GM18858 (cell line): ENCODE measurements at regions not wholly inside any gene's neighbourhood (a gene's known extent, or its start where the extent isn't known, plus 50 kb on each side); places are given as distances from the start of the nearest gene placed in this dataset.

Experiments
- ATAC-seq: cut with Tn5 transposase; IDR thresholded peaks from one replicate; pipeline ENCODE4 v1.9.1; 2021; ENCODE audit not compliant: unreplicated experiment

DNA sequence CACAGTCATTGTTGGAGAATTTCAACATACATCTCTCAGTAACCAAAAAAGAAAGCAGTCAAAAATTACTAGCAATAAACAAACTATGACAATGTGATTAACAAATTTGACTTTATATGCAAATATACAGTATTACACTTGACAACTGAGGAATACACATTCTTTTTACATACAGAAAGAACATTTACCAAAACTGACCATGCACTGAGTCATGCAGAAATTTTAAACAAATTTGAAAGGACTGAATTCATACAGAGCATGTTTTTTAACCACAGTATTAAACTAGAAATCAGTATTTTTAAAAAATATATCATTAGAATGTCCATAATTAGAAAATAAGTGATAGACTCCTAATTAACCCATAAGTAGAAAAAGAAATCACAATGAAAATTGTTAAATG, 420.1 kb downstream of the TBC1D4 start:
- no peak for ATAC-seq

GRCh38 chr13:75055296-75055695, 426.7 kb downstream of the TBC1D4 start:
- ATAC-seq, result peak; percentile 88

- no peak for ATAC-seq
Observed at GRCh38 chr13:75052616-75053015, 429.4 kb downstream of the TBC1D4 start.

- ATAC-seq, result no peak
Observed at GRCh38 chr13:75050419-75051046, 431.4 kb downstream of the TBC1D4 start.

- no peak for ATAC-seq
Observed at GRCh38 chr13:75049735-75050335, 432.1 kb downstream of the TBC1D4 start.

DNA sequence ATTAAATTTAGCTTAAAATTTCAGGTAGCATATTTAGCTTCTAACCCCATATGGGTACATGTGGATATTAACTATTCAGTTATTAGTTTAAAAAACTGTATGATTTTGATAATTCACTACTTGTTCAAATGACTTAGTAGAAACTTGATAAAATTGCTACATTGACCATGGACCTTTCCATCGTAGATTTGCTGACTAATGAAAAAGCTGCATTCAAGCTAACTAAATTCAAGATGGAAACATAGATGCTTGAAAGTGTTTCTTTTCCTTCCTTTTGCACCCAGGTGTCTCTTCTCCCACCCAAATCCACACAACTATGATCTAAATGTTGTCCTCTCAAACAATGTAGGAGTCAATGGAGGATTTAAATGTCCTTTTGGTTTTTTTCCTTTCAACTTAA, 439.2 kb downstream of the TBC1D4 start:
- no peak for ATAC-seq

GRCh38 chr13:75038393-75039113, 443.4 kb downstream of the TBC1D4 start:
- ATAC-seq, result no peak

- no peak for ATAC-seq
Observed at GRCh38 chr13:75025956-75026355, 456.0 kb downstream of the TBC1D4 start.

GRCh38 chr13:75024602-75025001, 457.4 kb downstream of the TBC1D4 start:
- no peak for ATAC-seq

- ATAC-seq, result no peak
Observed at GRCh38 chr13:75023609-75024008, 458.4 kb downstream of the TBC1D4 start.

- no peak for ATAC-seq
Observed at GRCh38 chr13:75021151-75021550, 460.8 kb downstream of the TBC1D4 start.

DNA sequence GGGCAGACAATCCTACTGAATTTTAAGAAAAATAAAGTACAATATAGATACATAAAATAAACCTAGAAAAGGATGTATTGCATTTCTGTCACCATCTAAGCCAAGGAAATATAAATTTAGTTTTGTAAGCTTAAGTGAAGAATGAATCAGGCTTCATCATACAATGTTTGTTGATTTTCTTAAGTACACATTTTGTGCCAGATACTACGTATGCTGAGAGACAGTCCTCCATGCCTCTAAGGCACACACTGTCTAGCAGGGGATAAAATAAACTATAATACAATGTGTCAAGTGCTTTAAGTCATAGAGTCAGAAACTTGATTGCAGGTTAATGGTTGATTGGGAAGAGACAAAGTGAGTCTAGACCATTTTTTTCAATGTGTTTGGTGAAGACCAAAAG, 465.7 kb downstream of the TBC1D4 start:
- no peak for ATAC-seq

DNA sequence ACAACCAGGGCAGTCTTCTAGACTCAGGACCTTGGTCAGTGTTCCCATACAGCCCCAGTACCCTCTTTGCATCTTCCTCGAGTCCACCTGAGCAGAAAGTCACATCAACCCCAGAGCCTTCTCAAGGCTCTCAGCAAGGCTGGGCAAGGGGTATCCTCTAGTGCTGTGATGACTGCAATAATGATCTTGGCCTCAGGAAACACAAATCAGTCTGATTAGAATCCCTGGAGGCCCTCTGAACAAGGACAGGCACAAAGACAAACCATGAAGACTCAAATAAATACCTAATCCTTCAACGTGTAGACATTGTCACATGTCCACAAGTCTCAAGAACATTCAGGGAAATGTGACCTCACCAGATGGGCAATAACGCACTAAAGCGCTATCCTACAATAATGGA, 468.2 kb downstream of the TBC1D4 start:
- no peak for ATAC-seq

DNA sequence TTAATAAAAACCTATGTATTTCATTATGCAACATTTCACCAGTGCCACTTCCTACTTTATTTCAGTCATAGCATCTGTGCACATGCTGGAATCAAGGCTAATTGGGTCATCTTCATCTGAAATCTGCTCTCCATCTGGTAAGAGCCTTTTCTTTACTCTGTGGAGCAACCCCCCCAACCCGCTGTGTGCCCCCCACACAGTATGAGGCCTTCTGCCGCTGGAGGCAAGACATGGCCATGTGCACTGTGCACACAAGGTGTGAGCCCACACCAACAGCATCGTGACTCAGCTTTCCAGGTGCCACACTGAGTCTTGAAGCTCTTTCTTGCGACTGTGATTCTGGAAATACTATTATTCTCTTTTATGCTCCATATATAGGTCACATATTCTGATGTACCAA, 471.0 kb downstream of the TBC1D4 start:
- ATAC-seq, result no peak

DNA sequence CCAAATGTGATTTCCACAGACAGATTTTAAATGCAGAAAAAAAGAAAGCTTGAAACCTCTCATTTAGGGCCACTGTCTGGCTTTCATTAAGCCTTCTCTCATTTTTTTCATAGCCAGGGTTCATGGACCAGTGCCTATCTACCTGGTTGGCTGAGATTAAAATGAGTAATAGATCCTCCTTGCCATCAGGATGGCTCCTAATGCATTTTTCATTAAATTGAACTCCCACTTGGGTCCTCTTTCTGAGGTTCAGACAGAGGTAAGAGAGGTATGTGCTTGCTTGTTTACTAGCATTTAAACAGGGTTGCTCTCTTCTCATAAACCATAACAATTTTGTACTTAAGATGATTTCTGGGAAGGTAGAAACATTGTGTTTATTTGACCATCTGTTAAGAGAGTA, 473.0 kb downstream of the TBC1D4 start:
- no peak for ATAC-seq

DNA sequence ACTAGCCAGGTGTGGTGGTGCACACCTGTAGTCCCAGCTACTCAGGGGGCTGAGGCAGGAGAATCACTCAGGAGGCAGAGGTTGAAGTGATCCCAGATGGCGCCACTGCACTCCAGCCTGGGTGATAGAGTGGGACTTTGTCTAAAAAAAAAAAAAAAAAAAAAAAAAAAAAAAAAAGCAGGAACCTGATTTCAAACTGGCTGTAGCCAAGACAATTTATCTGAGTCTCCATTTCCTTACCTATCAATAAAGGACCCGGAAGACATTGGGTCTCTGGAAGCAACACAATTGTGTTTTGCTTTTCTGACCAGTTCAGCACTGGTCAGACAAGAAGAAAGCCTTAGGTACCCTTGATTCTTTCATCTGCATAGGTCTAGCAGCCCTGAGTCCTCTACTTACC, 491.0 kb downstream of the TBC1D4 start:
- no peak for ATAC-seq

- no peak for ATAC-seq
Observed at GRCh38 chr13:74987124-74987690, 494.8 kb downstream of the TBC1D4 start.

DNA sequence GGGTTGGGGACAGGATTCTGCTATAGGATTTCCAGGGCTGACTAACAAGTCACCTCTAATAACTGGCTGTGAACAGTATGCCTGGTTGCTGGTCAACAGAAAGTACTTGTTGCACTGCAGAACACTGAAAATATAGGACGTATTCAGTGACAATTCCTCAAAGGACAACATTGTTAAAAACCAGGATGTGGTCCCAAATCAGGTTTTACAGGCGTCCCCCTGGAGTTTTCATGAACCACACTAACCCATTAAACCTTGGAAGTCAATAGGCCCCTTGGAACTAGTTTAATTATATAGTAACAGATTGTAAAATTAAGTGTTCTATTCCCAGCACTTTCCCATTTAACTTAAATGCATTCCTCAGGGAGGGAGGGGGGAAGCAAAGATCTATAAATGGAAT, 495.4 kb downstream of the TBC1D4 start:
- no peak for ATAC-seq

DNA sequence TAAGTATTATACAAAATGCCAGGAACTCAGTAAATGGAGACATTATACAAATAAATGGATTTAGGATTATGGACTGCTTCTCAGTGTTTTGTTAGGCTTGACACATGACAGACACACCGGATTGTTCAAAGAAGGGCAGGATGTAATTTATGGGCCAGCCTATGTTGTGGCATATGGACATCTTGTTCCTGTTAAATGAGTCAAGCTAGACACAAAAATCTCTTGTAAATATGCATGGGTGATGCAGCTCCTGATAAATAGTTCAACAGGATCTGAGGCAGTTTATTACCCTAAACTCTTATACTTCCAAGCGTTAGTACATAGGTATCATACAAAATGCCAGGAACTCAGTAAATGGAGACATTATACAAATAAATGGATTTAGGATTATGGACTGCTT, 502.3 kb downstream of the TBC1D4 start:
- no peak for ATAC-seq

DNA sequence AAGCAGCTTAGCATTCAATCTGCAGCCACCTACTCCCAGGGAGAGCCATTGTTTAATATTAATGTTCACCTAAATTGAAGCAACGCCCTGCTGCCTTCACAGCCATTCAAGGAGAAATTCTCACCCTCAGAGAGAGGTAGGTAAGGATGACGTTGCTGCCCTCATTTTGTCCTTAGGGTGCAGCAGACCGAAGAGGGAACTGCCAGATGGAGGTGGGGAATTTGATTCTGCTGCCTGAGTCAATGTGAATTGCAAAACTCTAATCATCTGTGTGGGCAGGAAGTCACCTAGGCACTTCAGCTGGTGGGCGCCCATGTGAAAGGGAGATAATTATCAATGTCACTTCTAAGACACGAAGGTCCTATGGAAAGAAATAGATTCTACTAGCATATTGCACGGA, 503.4 kb downstream of the TBC1D4 start:
- ATAC-seq, result no peak

GRCh38 chr13:74977498-74977897, 504.5 kb downstream of the TBC1D4 start:
- no peak for ATAC-seq

- no peak for ATAC-seq
Observed at GRCh38 chr13:74975111-74975510, 506.9 kb downstream of the TBC1D4 start.
